GM12878 (cell line): ENCODE measurements at regions not wholly inside any gene's neighbourhood (a gene's known extent, or its start where the extent isn't known, plus 50 kb on each side); places are given as distances from the start of the nearest gene placed in this dataset.

Source experiments
- ATAC-seq: fragments of 200-7000 bp; cut with Tn5 transposase; 3 replicates; pipeline ENCODE4 v1.9.1; 2020; ENCODE audit warnings: mild to moderate bottlenecking, moderate library complexity
- BruUV-seq: library from RNA; stranded (reverse); fragments of 400-500 nt; replicated peaks from 2 replicates; lab custom pipeline; 2021; lab: Mats Ljungman, UMichigan
- CTCF ChIA-PET: fragments of 300-600 bp; sonication (Branson Sonifier 250); formaldehyde crosslinking; extraction: SDS; loops from one replicate; lab custom pipeline; 2021; ENCODE audit warnings: inconsistent platforms; lab: Yijun Ruan, JAX
- POLR2A ChIA-PET: fragments of 350-600 bp; formaldehyde crosslinking; extraction: SDS; loops from one replicate; lab custom pipeline; 2021; ENCODE audit warnings: inconsistent platforms; lab: Charles Lee
- RAD21 ChIA-PET: fragments of 300-600 bp; sonication (Branson Sonifier 250); formaldehyde crosslinking; loops from one replicate; lab custom pipeline; 2023; ENCODE audit warnings: antibody characterized with exemption; ENCODE audit not compliant: unreplicated experiment; lab: Charles Lee
- SMC1A ChIA-PET: fragments of 300-600 bp; sonication (Branson Sonifier 250); formaldehyde crosslinking; loops from one replicate; lab custom pipeline; 2023; ENCODE audit not compliant: unreplicated experiment, uncharacterized antibody; lab: Charles Lee
- DNase-seq: peaks from one replicate; pipeline ENCODE4 v3.0.0-alpha.2; 2011; ENCODE audit warnings: low read depth, low spot score
- FAIRE-seq: peaks from 3 replicates; lab custom pipeline; 2011; peaks lifted over from hg19 to GRCh38; lab: Jason Lieb, UNC
- H2AFZ ChIP-seq: 2 replicates; pipeline ENCODE4 v1.6.0; 2011; ENCODE audit warnings: low read depth, low read length, control low read depth; ENCODE audit not compliant: control insufficient read depth
- H3K27ac ChIP-seq: 2 replicates; pipeline ENCODE4 v1.5.1; 2011; ENCODE audit warnings: control low read depth; ENCODE audit not compliant: control insufficient read depth, insufficient read depth
- H3K27me3 ChIP-seq, 2 experiments: replicated peaks in 1 of 2; 2 replicates each; pipeline versions ENCODE4 v1.6.0 to v1.6.1; 2011; ENCODE audit warnings: low read length in 1 of 2; ENCODE audit not compliant: control insufficient read depth in 2 of 2, insufficient read depth in 2 of 2
- H3K36me3 ChIP-seq, 2 experiments: 2 replicates each; pipeline ENCODE4 v1.5.1; 2011; ENCODE audit warnings: low read length in 1 of 2; ENCODE audit not compliant: control insufficient read depth in 2 of 2, insufficient read depth in 2 of 2
- H3K4me1 ChIP-seq: 2 replicates; pipeline ENCODE4 v1.6.1; 2011; ENCODE audit warnings: mild to moderate bottlenecking, low read length, moderate library complexity, mixed read lengths; ENCODE audit not compliant: control insufficient read depth, insufficient read depth
- H3K4me2 ChIP-seq: 2 replicates; pipeline ENCODE4 v1.6.0; 2011; ENCODE audit warnings: control low read depth; ENCODE audit not compliant: control insufficient read depth, insufficient read depth
- H3K4me3 ChIP-seq: fragments of 200-600 bp; sonication (generic); 2 replicates; pipeline ENCODE4 v1.5.1; 2016
- H3K79me2 ChIP-seq: 2 replicates; pipeline ENCODE4 v1.6.0; 2011; ENCODE audit warnings: low read length; ENCODE audit not compliant: control insufficient read depth, insufficient read depth
- H3K9ac ChIP-seq: 2 replicates; pipeline ENCODE4 v1.8.0; 2011; ENCODE audit warnings: low read length, control low read depth, mixed read lengths; ENCODE audit not compliant: control insufficient read depth, insufficient read depth
- H3K9me3 ChIP-seq: replicated peaks from 3 replicates; pipeline ENCODE4 v1.5.1; 2011; ENCODE audit warnings: mild to moderate bottlenecking, low read length; ENCODE audit not compliant: control insufficient read depth, insufficient read depth
- H4K20me1 ChIP-seq: 2 replicates; pipeline ENCODE4 v1.6.0; 2011; ENCODE audit not compliant: control insufficient read depth, insufficient read depth
- BMI1 ChIP-seq: fragments of 450-650 bp; IDR thresholded peaks from 2 replicates; pipeline ENCODE4 v1.6.1; 2016; ENCODE audit warnings: mild to moderate bottlenecking, moderate library complexity, borderline replicate concordance
- ELK1 ChIP-seq: IDR thresholded peaks from 2 replicates; pipeline ENCODE4 v1.6.1; 2012; ENCODE audit warnings: low read depth, low read length, improper control_type of control experiment
- NR2C1 ChIP-seq: fragments of 450-650 bp; IDR thresholded peaks from 2 replicates; pipeline ENCODE4 v1.6.1; 2017; ENCODE audit warnings: antibody characterized with exemption, mild to moderate bottlenecking, moderate library complexity
- PBX3 ChIP-seq: IDR thresholded peaks from 2 replicates; pipeline ENCODE4 v1.6.1; 2011; ENCODE audit warnings: mild to moderate bottlenecking, low read depth, low read length, moderate library complexity; ENCODE audit not compliant: insufficient replicate concordance
- TARDBP ChIP-seq: IDR thresholded peaks from 2 replicates; pipeline ENCODE4 v1.6.1; 2016; ENCODE audit warnings: borderline replicate concordance
- WGBS: methylation state at CpG from one replicate; pipeline ENCODE4 v1.1.6; 2016; ENCODE audit warnings: low lambda C conversion rate; ENCODE audit not compliant: insufficient replicate concordance, insufficient coverage; ENCODE audit errors: missing lambda C conversion rate; 5-methylcytosine and 5-hydroxymethylcytosine counted together
- in situ Hi-C: fragments of 300-500 bp; cut with MboI; formaldehyde crosslinking; loops from 9 replicates; pipeline ENCODE4 v1.14.3; 2018; ENCODE audit warnings: mixed read lengths
- intact Hi-C: fragments of 100-400 bp; cut with micrococcal nuclease; formaldehyde crosslinking; loops from one replicate; pipeline ENCODE4 v1.14.2; 2022; ENCODE audit not compliant: unreplicated experiment
- TF ChIP-seq, protein P1 (sequence below): fragments of 450-650 bp; IDR thresholded peaks from 2 replicates; pipeline ENCODE4 v1.6.1; 2017; ENCODE audit warnings: mild to moderate bottlenecking

DNA sequence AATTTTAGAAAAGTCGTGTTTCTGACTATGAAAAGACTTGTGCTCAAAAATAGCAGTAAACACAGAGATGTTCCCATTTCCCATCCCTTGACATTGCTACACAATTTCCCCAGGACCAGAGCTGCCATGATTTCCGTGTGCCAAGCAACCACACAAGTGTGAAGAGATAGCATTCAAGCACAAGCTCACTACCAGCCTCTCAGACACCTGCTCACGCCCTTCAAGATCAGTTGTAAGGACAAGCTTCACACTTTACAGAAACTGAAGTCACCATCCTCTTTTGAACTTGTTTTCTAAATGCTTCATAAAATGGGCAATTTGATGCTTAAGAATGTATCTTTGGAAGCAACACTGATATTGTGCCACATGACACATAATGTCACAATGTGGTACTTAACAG is 333.1 kb downstream of the CAAP1 start:
- no peaks in the 10 kb centered on the region for H3K27me3 ChIP-seq
- H3K9me3 ChIP-seq: no peaks in the 10 kb centered on the region
- FAIRE-seq (no peak), DNase-seq (no peak), ATAC-seq (no peak)
- SMC1A ChIA-PET: no interaction called here
- POLR2A ChIA-PET: no interaction called here
- WGBS: 4% methylated on average over 3 of the region's 3 CpGs
- no peaks in the 10 kb centered on the region for H3K36me3 ChIP-seq
- H2AFZ ChIP-seq: no peak overlapping the region
- H3K4me3 ChIP-seq: no peak overlapping the region
- intact Hi-C loops (no loop called here), in situ Hi-C loops (no loop called here)
- no peak overlapping the region for H3K27ac ChIP-seq
- no peaks in the 10 kb centered on the region for H3K4me1 ChIP-seq
- H4K20me1 ChIP-seq: no peaks in the 10 kb centered on the region
- no peak for TF ChIP-seq NR2C1
- TF ChIP-seq TARDBP: no peak
- TF ChIP-seq BMI1: no peak
- no peak for TF ChIP-seq PBX3
- TF ChIP-seq ELK1: no peak
- no peak overlapping the region for H3K9ac ChIP-seq
- BruUV-seq: no TSS peak
- H3K79me2 ChIP-seq: no peaks in the 10 kb centered on the region
- CTCF ChIA-PET: no interaction called here
- RAD21 ChIA-PET: no interaction called here
- no peak overlapping the region for H3K4me2 ChIP-seq

GRCh38 chr9:26551971-26552370 is 340.6 kb downstream of the CAAP1 start:
- ATAC-seq (no peak), DNase-seq (no peak), FAIRE-seq (no peak)
- no peak overlapping the region for H3K4me2 ChIP-seq
- ChIA-PET CTCF (no interaction called here), RAD21 (no interaction called here), POLR2A (no interaction called here), SMC1A (no interaction called here)
- H3K4me3 ChIP-seq: no peak overlapping the region
- H3K36me3 ChIP-seq: no peaks in the 10 kb centered on the region
- TF ChIP-seq, protein P1, sequence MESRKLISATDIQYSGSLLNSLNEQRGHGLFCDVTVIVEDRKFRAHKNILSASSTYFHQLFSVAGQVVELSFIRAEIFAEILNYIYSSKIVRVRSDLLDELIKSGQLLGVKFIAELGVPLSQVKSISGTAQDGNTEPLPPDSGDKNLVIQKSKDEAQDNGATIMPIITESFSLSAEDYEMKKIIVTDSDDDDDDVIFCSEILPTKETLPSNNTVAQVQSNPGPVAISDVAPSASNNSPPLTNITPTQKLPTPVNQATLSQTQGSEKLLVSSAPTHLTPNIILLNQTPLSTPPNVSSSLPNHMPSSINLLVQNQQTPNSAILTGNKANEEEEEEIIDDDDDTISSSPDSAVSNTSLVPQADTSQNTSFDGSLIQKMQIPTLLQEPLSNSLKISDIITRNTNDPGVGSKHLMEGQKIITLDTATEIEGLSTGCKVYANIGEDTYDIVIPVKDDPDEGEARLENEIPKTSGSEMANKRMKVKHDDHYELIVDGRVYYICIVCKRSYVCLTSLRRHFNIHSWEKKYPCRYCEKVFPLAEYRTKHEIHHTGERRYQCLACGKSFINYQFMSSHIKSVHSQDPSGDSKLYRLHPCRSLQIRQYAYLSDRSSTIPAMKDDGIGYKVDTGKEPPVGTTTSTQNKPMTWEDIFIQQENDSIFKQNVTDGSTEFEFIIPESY: no peak
- no peaks in the 10 kb centered on the region for H3K9me3 ChIP-seq
- no TSS peak for BruUV-seq
- H3K27me3 ChIP-seq: no peaks in the 10 kb centered on the region
- in situ Hi-C loops: no loop called here
- no peaks in the 10 kb centered on the region for H4K20me1 ChIP-seq
- H3K9ac ChIP-seq: no peak overlapping the region
- H2AFZ ChIP-seq: no peak overlapping the region
- no peaks in the 10 kb centered on the region for H3K79me2 ChIP-seq
- no peaks in the 10 kb centered on the region for H3K4me1 ChIP-seq
- H3K27ac ChIP-seq: no peak overlapping the region
- intact Hi-C loops: no loop called here
